Keratinocyte (primary cell): ENCODE measurements at regions not wholly inside any gene's neighbourhood (a gene's known extent, or its start where the extent isn't known, plus 50 kb on each side); places are given as distances from the start of the nearest gene placed in this dataset.

Experiments
- DNase-seq: peaks from one replicate; pipeline ENCODE4 v3.0.0-alpha.2; 2011; ENCODE audit warnings: low read depth, missing footprints, low spot score
- FAIRE-seq: peaks from 2 replicates; lab custom pipeline; 2011; peaks lifted over from hg19 to GRCh38; lab: Jason Lieb, UNC
- H2AFZ ChIP-seq: 2 replicates; pipeline ENCODE4 v1.6.0; 2012; ENCODE audit warnings: low read length, control low read depth, inconsistent platforms; ENCODE audit not compliant: control insufficient read depth
- H3K27ac ChIP-seq: 2 replicates; pipeline ENCODE4 v1.5.1; 2011; ENCODE audit warnings: low read length; ENCODE audit not compliant: control insufficient read depth, insufficient read depth
- H3K27me3 ChIP-seq: 3 replicates; pipeline ENCODE4 v1.6.0; 2011; ENCODE audit warnings: low read length; ENCODE audit not compliant: control insufficient read depth, insufficient read depth; ENCODE audit errors: extremely low read depth
- H3K36me3 ChIP-seq, 2 experiments: 2 replicates in 1 of 2; 3 replicates in 1 of 2; pipeline ENCODE4 v1.5.1; 2011; ENCODE audit warnings: low read length in 2 of 2, mild to moderate bottlenecking in 1 of 2; ENCODE audit not compliant: control insufficient read depth in 2 of 2, insufficient read depth in 2 of 2; ENCODE audit errors: extremely low read depth in 1 of 2
- H3K4me1 ChIP-seq: 3 replicates; pipeline ENCODE4 v1.5.1; 2011; ENCODE audit warnings: low read length; ENCODE audit not compliant: control insufficient read depth, insufficient read depth; ENCODE audit errors: extremely low read depth
- H3K4me2 ChIP-seq: 3 replicates; pipeline ENCODE4 v1.6.0; 2011; ENCODE audit warnings: low read depth, low read length; ENCODE audit not compliant: control insufficient read depth, insufficient read depth; ENCODE audit errors: extremely low read depth
- H3K4me3 ChIP-seq, 3 experiments: fragments of 200-600 bp in 1 of 3; sonication (generic) in 1 of 3; 2 replicates in 2 of 3; 3 replicates in 1 of 3; pipeline ENCODE4 v1.5.1; 2011 to 2016; ENCODE audit warnings: low read length in 3 of 3, mild to moderate bottlenecking in 3 of 3, control low read depth in 2 of 3, inconsistent platforms in 1 of 3, low read depth in 1 of 3, mixed read lengths in 1 of 3, mixed run types in 1 of 3, moderate library complexity in 1 of 3; ENCODE audit not compliant: control insufficient read depth in 2 of 3, insufficient read depth in 2 of 3; ENCODE audit errors: extremely low read depth in 1 of 3
- H3K79me2 ChIP-seq: 2 replicates; pipeline ENCODE4 v1.6.0; 2012; ENCODE audit warnings: low read length; ENCODE audit not compliant: control insufficient read depth, insufficient read depth
- H3K9ac ChIP-seq: 3 replicates; pipeline ENCODE4 v1.6.0; 2011; ENCODE audit warnings: low read length; ENCODE audit not compliant: control insufficient read depth, insufficient read depth; ENCODE audit errors: extremely low read depth
- H3K9me1 ChIP-seq: 3 replicates; pipeline ENCODE4 v1.6.0; 2011; ENCODE audit warnings: low read length; ENCODE audit not compliant: control insufficient read depth, insufficient read depth; ENCODE audit errors: extremely low read depth
- H3K9me3 ChIP-seq: 2 replicates; pipeline ENCODE4 v1.5.1; 2012; ENCODE audit warnings: low read depth, low read length; ENCODE audit not compliant: control insufficient read depth
- H4K20me1 ChIP-seq: 3 replicates; pipeline ENCODE4 v1.6.0; 2011; ENCODE audit warnings: low read length; ENCODE audit not compliant: control insufficient read depth, insufficient read depth; ENCODE audit errors: extremely low read depth
- CTCF ChIP-seq, 3 experiments: IDR thresholded peaks in 1 of 3; conservative IDR thresholded peaks in 1 of 3; optimal IDR thresholded peaks in 1 of 3; 2 replicates in 2 of 3; 3 replicates in 1 of 3; pipeline versions ENCODE3 to v1.5.1; 2011; ENCODE audit warnings: low read length in 3 of 3, mild to moderate bottlenecking in 3 of 3, moderate library complexity in 2 of 3, control low read depth in 1 of 3, inconsistent platforms in 1 of 3; ENCODE audit not compliant: insufficient read depth in 2 of 3; ENCODE audit errors: extremely low read depth in 1 of 3
- EZH2 ChIP-seq: IDR thresholded peaks from one replicate; pipeline ENCODE4 v1.6.1; 2012; ENCODE audit warnings: inconsistent platforms, mild to moderate bottlenecking, low read length, moderate library complexity
- dilution Hi-C: fragments of 300-500 bp; cut with MboI; formaldehyde crosslinking; loops from one replicate; pipeline ENCODE4 v1.7.0; 2020; ENCODE audit warnings: low sequenced_read_pairs; ENCODE audit not compliant: extremely low pct_ligation_motif_present

- no peak overlapping the region for H3K9ac ChIP-seq
- no peaks in the 10 kb centered on the region for H3K9me1 ChIP-seq
- H3K27me3 ChIP-seq = no peaks in the 10 kb centered on the region
- H3K4me1 ChIP-seq = no peaks in the 10 kb centered on the region
- no peaks in the 10 kb centered on the region for H3K36me3 ChIP-seq
- no peaks in the 10 kb centered on the region for H3K79me2 ChIP-seq
- dilution Hi-C loops = no loop called here
- H3K4me3 ChIP-seq = no peak overlapping the region
- no peaks in the 10 kb centered on the region for H3K9me3 ChIP-seq
- H2AFZ ChIP-seq = no peak overlapping the region
- no peak overlapping the region for H3K4me2 ChIP-seq
- FAIRE-seq (no peak), DNase-seq (no peak)
- no peak overlapping the region for H3K27ac ChIP-seq
- no peaks in the 10 kb centered on the region for H4K20me1 ChIP-seq
- no peak for TF ChIP-seq EZH2
Measured at GRCh38 chr2:106976548-106976947, 90.6 kb upstream of the ST6GAL2 start.

DNA sequence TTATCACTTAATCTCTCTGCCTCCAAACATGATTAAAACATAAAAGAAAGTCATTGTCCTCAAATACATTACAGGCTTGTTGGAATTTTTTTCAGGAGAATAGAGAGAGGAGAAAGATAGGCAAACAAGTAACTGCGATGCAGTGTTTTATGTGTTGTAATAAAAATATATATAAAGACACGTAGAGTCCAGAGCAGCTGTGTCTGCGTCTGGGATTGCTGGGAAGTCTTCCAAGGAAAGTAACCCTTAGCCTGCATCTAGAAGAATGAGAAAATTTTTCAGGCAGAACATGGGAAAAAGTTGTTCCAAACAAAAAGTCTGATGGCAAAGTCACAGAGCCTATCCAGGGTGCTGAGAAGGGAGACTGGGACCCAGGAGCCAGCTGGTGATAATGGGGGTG, 91.8 kb upstream of the ST6GAL2 start:
- H3K27ac ChIP-seq = no peak overlapping the region
- dilution Hi-C loops = no loop called here
- H3K36me3 ChIP-seq = no peaks in the 10 kb centered on the region
- H3K79me2 ChIP-seq = no peaks in the 10 kb centered on the region
- no peaks in the 10 kb centered on the region for H3K4me1 ChIP-seq
- FAIRE-seq = no peak
- no peak for TF ChIP-seq CTCF (optimal IDR thresholded peaks at IDR 0.05 in 1 of 3, IDR thresholded peaks at IDR 0.05 in 1 of 3, conservative IDR thresholded peaks at IDR 0.05 in 1 of 3; ENCODE audit: extremely low read depth in 1 of 3, insufficient read depth in 2 of 3, low read length in 3 of 3)
- no peak for TF ChIP-seq EZH2
- H4K20me1 ChIP-seq = no peaks in the 10 kb centered on the region
- no peaks in the 10 kb centered on the region for H3K9me3 ChIP-seq
- no peaks in the 10 kb centered on the region for H3K9me1 ChIP-seq
- no peak overlapping the region for H2AFZ ChIP-seq
- H3K27me3 ChIP-seq = no peaks in the 10 kb centered on the region
- H3K9ac ChIP-seq = no peak overlapping the region
- no peak overlapping the region for H3K4me3 ChIP-seq
- no peak for DNase-seq
- H3K4me2 ChIP-seq = no peak overlapping the region

- no peaks in the 10 kb centered on the region for H3K79me2 ChIP-seq
- no peak overlapping the region for H3K27ac ChIP-seq
- dilution Hi-C loops = no loop called here
- no peak overlapping the region for H2AFZ ChIP-seq
- no peak overlapping the region for H3K4me2 ChIP-seq
- FAIRE-seq (no peak), DNase-seq (no peak)
- no peak overlapping the region for H3K9ac ChIP-seq
- TF ChIP-seq EZH2 = no peak
- no peak for TF ChIP-seq CTCF (optimal IDR thresholded peaks at IDR 0.05 in 1 of 3, IDR thresholded peaks at IDR 0.05 in 1 of 3, conservative IDR thresholded peaks at IDR 0.05 in 1 of 3; ENCODE audit: extremely low read depth in 1 of 3, insufficient read depth in 2 of 3, low read length in 3 of 3)
- H3K27me3 ChIP-seq = no peaks in the 10 kb centered on the region
- no peaks in the 10 kb centered on the region for H4K20me1 ChIP-seq
- no peaks in the 10 kb centered on the region for H3K9me1 ChIP-seq
- no peaks in the 10 kb centered on the region for H3K4me1 ChIP-seq
- no peak overlapping the region for H3K4me3 ChIP-seq
- H3K36me3 ChIP-seq = no peaks in the 10 kb centered on the region
- H3K9me3 ChIP-seq = no peaks in the 10 kb centered on the region
Measured at GRCh38 chr2:106978647-106979046, 92.7 kb upstream of the ST6GAL2 start.
